HG03571 (cell line): ENCODE measurements at regions not wholly inside any gene's neighbourhood (a gene's known extent, or its start where the extent isn't known, plus 50 kb on each side); places are given as distances from the start of the nearest gene placed in this dataset.

ENCODE experiments used
- ATAC-seq: cut with Tn5 transposase; IDR thresholded peaks from one replicate; pipeline ENCODE4 v1.9.1; 2021; ENCODE audit not compliant: unreplicated experiment

DNA sequence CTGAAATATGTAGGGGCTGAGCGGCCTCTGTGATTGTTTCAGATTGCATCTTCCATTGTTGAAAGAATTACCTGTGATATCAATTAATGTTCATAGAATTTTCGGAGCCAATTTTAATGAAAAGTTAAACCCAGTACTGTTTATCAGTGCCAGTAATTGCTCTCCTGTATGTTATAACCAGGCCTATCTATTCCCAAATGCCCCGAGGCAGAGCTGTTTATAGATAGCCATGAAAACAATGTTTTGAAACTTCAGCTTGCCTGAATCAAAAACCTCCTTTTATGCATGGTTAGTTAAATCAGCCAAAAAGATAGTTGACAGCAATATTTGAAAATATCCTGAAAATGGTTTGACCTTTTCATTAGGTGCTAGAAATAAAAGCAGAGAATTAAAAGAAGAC is 50.1 kb upstream of the HDAC9 start:
- no peak for ATAC-seq
